ENCODE measurements at regions not wholly inside any gene's neighbourhood (a gene's known extent, or its start where the extent isn't known, plus 50 kb on each side); places are given as distances from the start of the nearest gene placed in this dataset.

DNA sequence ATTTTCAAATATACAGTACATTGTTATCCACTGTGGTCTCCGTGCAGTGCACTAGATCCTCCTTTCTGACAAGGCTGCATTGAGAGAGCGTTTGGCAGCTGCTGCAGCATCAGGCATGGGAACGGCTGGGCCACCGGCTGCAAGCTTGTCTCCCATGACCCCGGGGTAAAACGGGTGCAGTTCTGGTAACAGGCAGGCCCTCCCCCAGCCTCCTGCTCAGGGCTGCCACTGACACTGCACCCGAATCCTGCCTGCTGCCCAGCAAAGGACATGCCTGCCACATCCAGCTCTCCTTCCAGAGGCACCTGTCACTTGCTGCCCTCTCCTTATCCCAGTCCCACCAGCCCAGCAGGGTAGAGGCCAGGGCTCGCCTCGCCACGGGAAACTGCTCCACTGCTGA lies 124.5 kb upstream of the TMEM45B start:
- H3K4me1 Mint-ChIP-seq = no peaks in the 10 kb centered on the region
- no peaks in the 10 kb centered on the region for H3K9me3 Mint-ChIP-seq
- H3K27me3 Mint-ChIP-seq = no peaks in the 10 kb centered on the region

DNA sequence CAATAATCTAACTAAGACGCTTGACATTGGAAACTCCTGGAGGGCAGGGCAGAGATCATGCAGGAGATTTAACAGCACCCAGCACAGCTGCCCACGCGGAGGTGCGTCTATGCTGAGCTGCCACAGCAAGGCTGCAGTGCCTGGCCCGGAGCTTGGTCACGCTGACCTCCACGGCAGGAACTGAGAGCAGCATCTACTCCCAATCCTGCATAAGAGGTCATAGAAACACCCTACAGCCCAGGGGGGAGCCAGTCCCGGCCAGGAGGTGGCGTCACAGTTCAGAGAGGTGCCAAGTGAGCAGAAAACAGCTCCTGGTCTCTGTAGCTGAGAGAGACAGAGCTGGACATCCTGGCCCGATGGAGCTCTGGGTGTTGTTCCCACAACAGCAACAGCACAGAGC lies 121.1 kb upstream of the TMEM45B start:
- Mint-ChIP-seq H3K27me3 (no peaks in the 10 kb centered on the region), H3K4me1 (no peaks in the 10 kb centered on the region), H3K27ac (no peak overlapping the region), H3K4me3 (peak overlapping the region; percentile 72), H3K36me3 (ENCODE audit: low read depth) (no peaks in the 10 kb centered on the region), H3K9me3 (no peaks in the 10 kb centered on the region)
- no peak for ATAC-seq (replicated peaks)

More for the DNA sequence above, 124.5 kb upstream of the TMEM45B start:
- Mint-ChIP-seq H3K4me3 (no peak overlapping the region), H3K36me3 (ENCODE audit: low read depth) (no peaks in the 10 kb centered on the region), H3K27ac (no peak overlapping the region)
- no peak for ATAC-seq (replicated peaks)

DNA sequence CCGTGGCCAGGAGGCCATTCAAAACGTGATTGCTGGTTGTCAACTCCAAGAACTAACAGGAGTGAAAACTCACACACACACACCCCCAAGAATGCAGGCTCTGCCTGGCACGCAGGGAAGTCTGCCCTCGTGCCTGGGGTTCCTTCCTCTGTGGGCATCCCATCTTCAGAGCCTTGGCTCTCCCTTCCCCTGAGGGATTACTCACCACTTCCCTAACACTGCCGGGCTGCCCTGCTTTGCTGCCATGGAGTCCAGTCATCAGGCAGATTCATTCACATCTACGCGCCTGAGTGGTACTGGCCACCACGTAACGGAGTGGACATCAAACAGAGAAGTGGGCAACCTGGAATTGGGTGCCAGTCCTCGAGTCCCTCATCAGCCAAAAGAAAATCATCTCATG lies 120.7 kb upstream of the TMEM45B start:
- Mint-ChIP-seq H3K27ac (no peak overlapping the region), H3K4me3 (peak overlapping the region; percentile 72), H3K9me3 (no peaks in the 10 kb centered on the region), H3K36me3 (ENCODE audit: low read depth) (no peaks in the 10 kb centered on the region), H3K27me3 (no peaks in the 10 kb centered on the region), H3K4me1 (no peaks in the 10 kb centered on the region)
- ATAC-seq (replicated peaks) = no peak

DNA sequence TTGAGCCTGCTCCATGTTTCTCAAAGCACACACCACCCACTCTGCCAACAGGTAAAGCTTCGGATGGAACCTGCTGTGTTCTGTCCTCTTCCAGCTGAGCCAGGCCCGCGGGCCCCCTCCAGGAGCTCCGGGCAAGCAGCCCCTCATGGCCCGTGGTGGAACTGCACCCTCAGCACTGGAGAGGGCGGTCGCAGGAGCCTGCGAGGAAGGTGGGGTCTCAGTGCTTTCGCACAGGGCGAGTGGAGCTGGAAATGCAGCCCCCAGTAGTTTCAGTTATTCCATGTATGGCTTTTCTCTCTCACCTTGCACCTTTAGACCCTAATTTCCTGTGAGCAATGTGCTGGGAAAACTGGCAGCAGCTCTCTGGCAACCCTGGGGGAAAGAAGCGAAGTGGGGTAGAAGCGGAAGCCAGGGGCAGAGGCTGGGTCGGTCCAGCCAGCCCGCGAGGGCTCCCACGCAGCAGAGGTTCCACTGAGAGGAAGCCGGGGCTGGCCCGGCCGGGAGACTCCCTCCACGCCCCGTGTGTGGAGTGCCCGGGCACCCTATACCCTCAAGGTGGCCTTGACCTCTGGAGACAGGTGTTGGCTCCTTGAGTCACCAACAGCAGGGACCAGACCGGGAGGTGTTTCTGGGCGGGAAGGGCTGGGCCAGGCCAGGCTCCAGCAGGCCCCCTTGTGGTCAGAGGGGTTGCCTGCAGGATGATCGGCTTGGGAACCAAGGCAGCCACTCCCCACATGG lies 119.9 kb upstream of the TMEM45B start:
- H3K4me3 Mint-ChIP-seq = peak overlapping the region; percentile 72
- no peaks in the 10 kb centered on the region for H3K36me3 Mint-ChIP-seq (ENCODE audit: low read depth)
- no peak overlapping the region for H3K27ac Mint-ChIP-seq
- peak; percentile 84 for ATAC-seq (replicated peaks)
- no peaks in the 10 kb centered on the region for H3K9me3 Mint-ChIP-seq
- H3K4me1 Mint-ChIP-seq = no peaks in the 10 kb centered on the region
- H3K27me3 Mint-ChIP-seq = no peaks in the 10 kb centered on the region

DNA sequence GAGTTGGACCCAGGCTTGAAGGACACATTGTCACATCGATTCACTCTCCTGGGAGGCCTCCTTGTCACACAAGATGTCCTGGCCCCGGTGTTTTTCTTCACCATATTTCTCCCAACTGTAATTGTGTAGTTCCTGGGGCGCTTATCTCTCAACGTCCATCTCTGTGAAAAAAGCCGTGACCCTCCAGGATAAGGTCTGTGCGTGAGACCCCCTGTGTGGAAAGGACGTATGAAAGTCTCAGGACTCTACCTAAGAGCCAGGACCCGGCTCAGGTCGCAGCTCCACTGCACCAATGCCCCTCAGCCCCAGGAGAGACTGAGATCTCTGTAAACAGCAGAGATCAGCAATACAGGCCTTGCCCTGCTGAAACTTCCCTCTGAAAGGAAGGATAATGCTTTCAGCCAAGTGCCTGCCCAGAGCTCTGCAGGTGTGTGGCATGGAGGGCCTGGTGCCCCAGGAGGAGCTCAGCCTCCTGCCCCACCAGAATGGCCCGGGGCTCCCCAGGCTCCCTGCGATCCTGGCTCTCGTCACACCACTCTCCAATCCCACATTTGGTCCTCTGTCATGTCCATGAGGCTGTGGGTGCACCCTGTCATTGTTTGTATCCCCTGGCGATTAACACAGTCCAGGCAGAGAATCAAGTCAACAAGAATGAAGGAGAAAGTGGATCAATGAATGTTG lies 119.2 kb upstream of the TMEM45B start:
- Mint-ChIP-seq H3K4me1 (no peaks in the 10 kb centered on the region), H3K4me3 (peak overlapping the region; percentile 72), H3K9me3 (no peaks in the 10 kb centered on the region), H3K27me3 (no peaks in the 10 kb centered on the region), H3K36me3 (ENCODE audit: low read depth) (no peaks in the 10 kb centered on the region), H3K27ac (no peak overlapping the region)
- ATAC-seq (replicated peaks) = no peak

DNA sequence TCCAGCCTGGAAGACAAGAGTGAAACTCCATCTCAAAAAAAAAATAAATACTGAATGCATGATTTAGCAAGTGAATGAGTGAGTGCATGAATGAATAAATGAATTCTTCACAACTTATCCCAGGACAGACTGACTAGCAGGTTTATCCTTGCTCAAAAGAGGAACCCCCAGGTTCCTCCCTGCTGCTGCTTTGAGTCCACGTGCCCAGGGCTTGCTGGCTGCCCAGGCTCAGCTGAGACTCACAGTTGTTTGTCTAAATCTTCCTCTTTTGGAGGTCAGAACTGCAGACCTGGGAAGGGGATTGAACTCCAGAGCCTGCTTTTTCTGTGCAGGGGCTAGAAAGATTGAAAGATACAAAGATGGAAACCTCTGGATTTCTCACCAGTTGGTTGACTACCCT lies 117.4 kb upstream of the TMEM45B start:
- H3K27ac Mint-ChIP-seq = no peak overlapping the region
- H3K4me1 Mint-ChIP-seq = no peaks in the 10 kb centered on the region
- no peaks in the 10 kb centered on the region for H3K36me3 Mint-ChIP-seq (ENCODE audit: low read depth)
- no peaks in the 10 kb centered on the region for H3K27me3 Mint-ChIP-seq
- no peak overlapping the region for H3K4me3 Mint-ChIP-seq
- H3K9me3 Mint-ChIP-seq = no peaks in the 10 kb centered on the region
- no peak for ATAC-seq (replicated peaks)

DNA sequence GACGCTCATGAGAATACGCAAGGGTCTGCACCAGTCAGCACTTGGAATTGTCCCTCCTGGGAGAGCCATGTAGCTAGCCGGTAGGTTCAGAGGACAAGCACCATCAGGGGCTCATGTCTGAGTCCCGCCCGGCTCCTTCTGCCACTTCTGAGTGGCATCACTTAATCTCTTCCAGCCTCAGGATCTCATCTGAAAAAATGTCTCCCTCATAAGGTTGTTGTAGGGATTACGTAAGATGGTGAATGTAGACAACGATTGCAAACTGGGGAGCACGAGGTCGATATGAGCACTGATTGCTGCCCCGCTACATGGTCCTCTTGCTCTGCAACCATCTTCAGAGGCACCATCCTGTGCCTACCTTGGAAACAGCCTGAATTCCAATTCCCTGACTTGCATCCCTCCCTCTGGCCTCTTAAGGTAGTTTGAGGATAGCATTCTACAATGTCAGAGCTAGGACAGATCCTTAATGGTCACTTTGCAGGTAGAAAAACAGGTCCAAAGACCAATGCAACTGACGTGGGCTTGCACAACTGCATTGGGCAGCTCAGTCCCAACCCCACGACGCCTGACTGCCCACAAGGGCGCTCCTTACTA lies 115.8 kb upstream of the TMEM45B start:
- Mint-ChIP-seq H3K4me3 (no peak overlapping the region), H3K4me1 (no peaks in the 10 kb centered on the region), H3K27me3 (no peaks in the 10 kb centered on the region), H3K27ac (no peak overlapping the region), H3K36me3 (ENCODE audit: low read depth) (no peaks in the 10 kb centered on the region), H3K9me3 (no peaks in the 10 kb centered on the region)
- ATAC-seq (replicated peaks) = no peak

DNA sequence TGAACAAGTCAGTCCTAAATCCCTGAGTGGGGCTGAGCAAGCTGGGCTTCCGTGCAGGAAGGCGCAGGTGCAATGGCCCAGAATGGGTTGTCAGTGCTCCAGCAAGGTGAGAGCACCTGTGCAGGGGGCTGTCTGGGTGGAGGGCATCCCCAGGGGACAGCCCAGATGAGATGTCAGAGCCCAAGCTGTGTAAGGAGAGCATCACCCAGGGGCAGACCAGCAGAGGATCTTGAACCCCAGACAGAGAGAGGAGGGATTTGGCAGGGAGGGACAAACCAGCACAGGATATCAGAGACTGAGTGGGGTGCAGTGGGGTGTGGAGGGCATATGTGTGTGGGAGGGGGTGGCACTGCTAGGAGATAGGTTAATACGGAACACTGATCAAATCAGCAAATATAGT lies 114.9 kb upstream of the TMEM45B start:
- H3K9me3 Mint-ChIP-seq = no peaks in the 10 kb centered on the region
- H3K36me3 Mint-ChIP-seq (ENCODE audit: low read depth) = no peaks in the 10 kb centered on the region
- no peaks in the 10 kb centered on the region for H3K27me3 Mint-ChIP-seq
- ATAC-seq (replicated peaks) = no peak
- no peak overlapping the region for H3K4me3 Mint-ChIP-seq
- H3K4me1 Mint-ChIP-seq = no peaks in the 10 kb centered on the region
- no peak overlapping the region for H3K27ac Mint-ChIP-seq

DNA sequence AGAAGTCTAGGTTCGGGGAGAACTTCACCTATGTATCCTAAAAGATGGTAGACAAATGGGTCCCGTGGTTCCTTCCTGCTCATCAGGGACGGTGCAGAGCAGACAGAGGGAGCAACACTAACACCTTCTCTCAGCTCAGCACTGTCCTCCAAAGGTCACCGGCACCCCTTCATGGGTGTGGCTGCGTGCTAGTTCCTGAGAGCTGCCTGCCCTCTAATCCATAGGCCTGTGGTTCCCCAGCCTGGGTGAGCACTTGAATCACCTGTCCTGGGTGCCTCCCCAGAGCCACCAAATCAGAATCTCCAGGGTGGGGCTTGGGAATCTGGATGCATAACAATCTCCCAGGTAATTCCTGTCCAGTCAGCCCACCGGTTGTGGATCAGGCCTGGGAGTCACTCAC lies 113.9 kb upstream of the TMEM45B start:
- Mint-ChIP-seq H3K27me3 (no peaks in the 10 kb centered on the region), H3K4me3 (no peak overlapping the region), H3K9me3 (no peaks in the 10 kb centered on the region), H3K4me1 (no peaks in the 10 kb centered on the region), H3K36me3 (ENCODE audit: low read depth) (no peaks in the 10 kb centered on the region), H3K27ac (no peak overlapping the region)
- ATAC-seq (replicated peaks) = no peak

DNA sequence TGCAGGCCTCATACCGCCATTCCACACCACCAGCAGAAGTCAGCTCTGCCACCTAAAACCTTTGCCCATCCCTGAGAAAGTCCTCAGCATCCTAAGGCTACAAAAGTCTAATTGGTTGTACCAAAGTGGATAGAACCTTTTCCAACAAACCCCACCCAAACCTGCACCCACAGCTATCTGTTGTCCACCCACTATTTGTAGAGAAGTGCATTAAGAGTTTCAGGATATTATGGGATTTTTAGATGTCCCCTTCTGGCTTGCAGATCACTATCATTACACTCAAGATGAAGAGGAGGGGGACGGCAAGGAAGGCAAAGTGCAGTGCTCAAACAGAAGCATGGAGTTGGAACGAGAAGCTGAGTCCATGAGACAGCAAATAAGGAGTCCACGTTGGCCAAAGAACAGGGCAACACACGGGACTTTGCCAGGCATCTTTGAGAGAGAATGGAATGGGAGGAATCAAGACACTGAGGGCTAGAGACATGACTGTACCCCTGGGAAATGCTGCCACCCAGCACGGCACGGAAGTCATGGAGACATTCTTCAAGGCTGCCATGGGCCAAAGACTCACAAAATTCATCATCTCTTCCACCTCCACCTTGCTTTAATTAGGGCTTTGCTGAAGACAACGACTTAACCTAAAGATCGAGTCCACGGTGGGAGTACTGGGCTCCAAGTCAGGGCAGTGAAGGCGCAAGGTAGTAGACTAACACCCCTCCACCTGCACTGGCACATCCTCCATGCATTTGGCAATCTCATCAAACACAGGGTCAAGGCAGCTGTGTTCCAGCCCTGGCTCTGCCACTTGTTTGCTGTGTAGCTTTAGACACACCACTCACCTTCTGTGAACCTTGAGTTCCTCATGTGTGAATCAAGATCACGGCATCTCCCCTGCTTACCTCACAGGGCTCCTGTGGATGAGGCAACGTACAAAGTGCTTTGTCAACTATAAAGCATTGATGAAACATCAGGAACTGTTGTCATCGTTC lies 112.9 kb upstream of the TMEM45B start:
- no peak overlapping the region for H3K4me3 Mint-ChIP-seq
- no peak for ATAC-seq (replicated peaks)
- H3K36me3 Mint-ChIP-seq (ENCODE audit: low read depth) = no peaks in the 10 kb centered on the region
- no peaks in the 10 kb centered on the region for H3K9me3 Mint-ChIP-seq
- H3K4me1 Mint-ChIP-seq = no peaks in the 10 kb centered on the region
- H3K27ac Mint-ChIP-seq = no peak overlapping the region
- H3K27me3 Mint-ChIP-seq = no peaks in the 10 kb centered on the region

DNA sequence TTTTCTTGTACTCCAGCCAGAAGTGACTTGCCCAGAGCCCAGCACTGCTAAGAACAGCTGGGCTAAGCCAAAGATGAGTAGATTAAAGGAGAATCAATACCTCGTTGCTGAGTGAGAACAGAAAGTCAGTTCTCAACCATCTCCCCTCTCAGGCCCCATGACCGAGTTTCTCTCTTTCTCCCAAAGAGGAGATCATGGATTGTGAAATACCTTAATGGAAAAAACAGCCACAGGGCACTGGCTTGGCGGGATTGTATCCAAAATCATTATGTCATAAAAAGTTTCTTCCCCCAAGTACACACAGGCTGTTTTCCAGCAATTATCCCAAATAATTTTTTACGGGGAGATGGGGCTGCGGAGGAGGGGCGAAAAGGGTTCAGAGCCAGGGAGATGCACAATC lies 111.8 kb upstream of the TMEM45B start:
- Mint-ChIP-seq H3K27ac (no peak overlapping the region), H3K27me3 (no peaks in the 10 kb centered on the region), H3K9me3 (no peaks in the 10 kb centered on the region), H3K4me1 (no peaks in the 10 kb centered on the region), H3K36me3 (ENCODE audit: low read depth) (no peaks in the 10 kb centered on the region), H3K4me3 (no peak overlapping the region)
- no peak for ATAC-seq (replicated peaks)

DNA sequence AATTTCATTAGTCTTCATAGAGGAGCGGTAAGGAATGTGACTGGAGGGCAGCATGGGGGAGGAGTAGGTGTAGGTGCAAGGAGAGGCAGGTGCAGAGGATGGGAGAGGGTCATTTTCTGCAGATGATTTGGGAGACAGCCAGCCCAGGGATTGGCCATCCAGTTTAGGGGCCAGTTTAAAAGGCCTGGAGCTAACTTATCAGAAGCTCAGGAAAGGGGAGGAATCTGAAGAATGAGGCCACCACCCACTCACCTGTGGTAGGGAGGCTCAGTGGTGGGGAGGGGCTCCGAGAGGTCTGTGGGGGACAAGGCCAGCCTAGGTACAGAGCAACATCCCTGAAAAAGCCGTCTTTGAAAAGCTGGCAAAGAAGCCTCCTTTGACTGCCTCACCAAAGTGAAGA lies 110.8 kb upstream of the TMEM45B start:
- H3K36me3 Mint-ChIP-seq (ENCODE audit: low read depth) = no peaks in the 10 kb centered on the region
- ATAC-seq (replicated peaks) = no peak
- H3K27me3 Mint-ChIP-seq = no peaks in the 10 kb centered on the region
- H3K9me3 Mint-ChIP-seq = no peaks in the 10 kb centered on the region
- H3K4me3 Mint-ChIP-seq = no peak overlapping the region
- H3K27ac Mint-ChIP-seq = no peak overlapping the region
- no peaks in the 10 kb centered on the region for H3K4me1 Mint-ChIP-seq

DNA sequence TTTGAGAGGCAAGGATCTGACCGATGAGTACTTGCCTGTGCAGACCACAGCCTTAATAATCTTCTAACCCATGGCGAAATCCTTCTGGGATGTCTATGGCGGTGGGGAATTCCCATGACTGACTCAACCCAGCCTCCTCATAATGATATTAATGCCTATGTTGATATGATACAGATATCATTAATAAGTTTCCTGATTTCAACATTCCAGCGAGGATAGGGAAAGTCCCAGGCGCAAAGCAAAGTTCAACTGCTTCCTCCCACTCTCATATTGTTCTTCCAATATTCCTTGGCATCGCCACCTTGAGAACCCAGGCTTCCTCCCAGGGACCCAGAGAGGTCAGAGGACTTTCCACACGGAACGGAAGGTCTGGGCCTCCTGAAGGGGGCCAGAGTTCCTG lies 110.3 kb upstream of the TMEM45B start:
- H3K27me3 Mint-ChIP-seq = no peaks in the 10 kb centered on the region
- H3K9me3 Mint-ChIP-seq = no peaks in the 10 kb centered on the region
- ATAC-seq (replicated peaks) = no peak

DNA sequence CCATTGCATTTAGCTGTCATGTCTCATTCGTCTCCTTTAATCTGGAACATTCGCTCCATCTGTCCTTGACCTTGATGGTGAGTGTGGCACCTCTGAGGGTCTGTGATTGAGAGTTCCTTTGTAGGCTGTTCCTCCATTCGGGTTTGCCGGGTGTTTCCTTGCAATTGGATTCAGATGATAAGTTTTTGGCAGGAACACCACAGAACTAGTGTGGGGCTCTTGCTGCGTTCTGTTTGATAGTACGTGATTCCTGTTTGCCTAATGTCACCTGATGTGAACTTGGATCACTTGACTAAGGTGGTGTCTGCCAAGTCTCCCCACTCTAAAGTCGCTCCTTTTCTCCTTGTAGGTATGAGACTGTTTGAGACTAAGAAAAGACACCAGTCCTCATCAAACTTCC lies 109.7 kb upstream of the TMEM45B start:
- H3K4me1 Mint-ChIP-seq = no peaks in the 10 kb centered on the region
- no peaks in the 10 kb centered on the region for H3K9me3 Mint-ChIP-seq
- no peaks in the 10 kb centered on the region for H3K27me3 Mint-ChIP-seq
- H3K4me3 Mint-ChIP-seq = no peak overlapping the region
- ATAC-seq (replicated peaks) = no peak
- H3K27ac Mint-ChIP-seq = no peak overlapping the region
- H3K36me3 Mint-ChIP-seq (ENCODE audit: low read depth) = no peaks in the 10 kb centered on the region

More for the DNA sequence above, 110.3 kb upstream of the TMEM45B start:
- H3K36me3 Mint-ChIP-seq (ENCODE audit: low read depth) = no peaks in the 10 kb centered on the region
- no peak overlapping the region for H3K27ac Mint-ChIP-seq
- H3K4me1 Mint-ChIP-seq = no peaks in the 10 kb centered on the region
- no peak overlapping the region for H3K4me3 Mint-ChIP-seq
